GM18519 (cell line): ENCODE measurements at regions not wholly inside any gene's neighbourhood (a gene's known extent, or its start where the extent isn't known, plus 50 kb on each side); places are given as distances from the start of the nearest gene placed in this dataset.

ENCODE experiments used
- ATAC-seq: cut with Tn5 transposase; IDR thresholded peaks from one replicate; pipeline ENCODE4 v1.9.1; 2021; ENCODE audit warnings: mild to moderate bottlenecking, moderate library complexity; ENCODE audit not compliant: unreplicated experiment, low FRiP score

- ATAC-seq, result no peak
These were observed 448.7 kb upstream of the FAT1 start for GRCh38 chr4:187172340-187172761.

DNA sequence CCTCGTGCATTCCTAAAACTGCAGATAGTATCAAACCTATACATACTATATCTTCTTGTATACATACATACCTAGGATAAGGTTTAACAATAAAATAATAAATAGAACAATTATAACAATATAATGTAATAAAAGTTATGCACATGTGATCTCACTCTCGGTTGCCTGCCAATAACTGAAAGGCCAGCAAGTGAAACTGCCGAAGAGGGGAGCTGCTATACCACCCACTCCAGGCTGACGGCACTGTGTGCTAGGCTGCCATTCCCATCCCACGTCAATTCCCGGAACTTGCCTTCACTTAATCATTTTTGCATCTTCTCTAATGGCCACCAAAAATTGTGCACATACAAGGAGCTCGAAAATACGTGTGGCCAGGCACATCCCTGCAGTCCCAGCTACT is 451.1 kb upstream of the FAT1 start:
- no peak for ATAC-seq

DNA sequence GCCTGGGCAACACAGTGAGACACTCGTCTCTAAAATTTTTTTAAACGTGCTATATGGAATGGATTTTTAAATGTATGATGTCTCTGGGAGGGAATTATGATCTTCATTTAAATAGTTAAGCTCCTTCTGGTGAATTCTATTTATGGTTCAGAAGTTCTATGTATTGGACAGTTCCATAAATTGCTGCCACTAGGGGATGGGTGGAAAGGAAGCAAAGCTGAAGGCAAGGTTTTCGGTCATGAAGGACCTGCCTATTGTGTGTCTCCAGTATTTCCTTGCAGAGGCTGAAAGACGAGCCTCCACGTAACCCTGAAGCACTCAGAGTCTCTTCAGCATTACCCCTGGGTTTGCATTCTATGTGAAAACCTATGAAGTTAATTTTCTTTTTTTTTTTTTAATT is 451.5 kb upstream of the FAT1 start:
- ATAC-seq, result no peak

DNA sequence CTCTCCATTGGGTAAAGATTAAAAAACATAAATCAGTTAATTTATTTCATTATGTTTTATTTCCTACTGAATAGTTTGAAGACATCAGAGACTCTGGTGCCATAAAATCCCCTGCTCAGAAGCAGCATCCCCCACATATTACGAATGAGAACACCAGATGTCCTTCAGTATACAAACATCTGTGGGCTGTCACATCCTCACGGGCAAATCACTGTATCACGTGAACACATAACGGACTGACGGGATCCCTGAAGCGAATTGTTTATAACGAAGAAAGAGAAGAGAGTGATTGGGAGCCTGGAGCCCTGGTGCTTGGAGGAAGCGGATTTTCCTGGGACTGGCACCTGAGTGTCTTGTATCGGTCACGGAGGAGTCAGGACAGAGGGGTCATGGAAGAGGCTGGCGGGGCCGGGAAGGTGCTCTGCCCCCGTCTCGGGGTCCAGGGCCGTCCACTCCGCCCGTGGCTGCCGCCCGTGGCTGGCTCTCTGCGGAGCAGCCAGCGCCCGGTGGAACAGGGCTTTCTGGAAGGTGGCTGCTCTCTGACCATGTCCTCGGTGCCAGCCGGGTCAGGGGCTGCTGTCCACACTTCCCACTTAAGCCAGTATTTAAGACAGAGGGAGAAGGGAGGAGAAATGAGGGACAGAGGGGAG is 452.7 kb upstream of the FAT1 start:
- ATAC-seq, result no peak

DNA sequence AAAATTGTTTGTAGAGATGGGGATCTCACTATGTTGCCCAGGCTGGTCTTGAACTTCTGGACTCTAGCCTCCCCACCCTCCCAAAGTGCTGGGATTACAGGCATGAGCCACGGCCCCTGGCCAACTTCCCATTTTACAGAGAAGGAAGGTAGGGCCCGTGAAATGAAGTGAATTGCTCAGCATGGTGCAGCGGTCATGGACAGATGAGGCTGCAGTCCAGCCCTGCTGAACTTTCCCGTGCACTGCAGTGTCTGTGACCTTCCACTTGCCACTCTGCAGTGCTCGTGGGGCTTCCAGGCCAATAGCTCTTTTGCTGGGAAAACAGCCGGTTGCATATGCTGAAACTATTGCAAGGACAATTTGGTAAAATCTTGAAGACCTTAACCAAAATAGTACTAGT is 454.4 kb upstream of the FAT1 start:
- ATAC-seq, result no peak

DNA sequence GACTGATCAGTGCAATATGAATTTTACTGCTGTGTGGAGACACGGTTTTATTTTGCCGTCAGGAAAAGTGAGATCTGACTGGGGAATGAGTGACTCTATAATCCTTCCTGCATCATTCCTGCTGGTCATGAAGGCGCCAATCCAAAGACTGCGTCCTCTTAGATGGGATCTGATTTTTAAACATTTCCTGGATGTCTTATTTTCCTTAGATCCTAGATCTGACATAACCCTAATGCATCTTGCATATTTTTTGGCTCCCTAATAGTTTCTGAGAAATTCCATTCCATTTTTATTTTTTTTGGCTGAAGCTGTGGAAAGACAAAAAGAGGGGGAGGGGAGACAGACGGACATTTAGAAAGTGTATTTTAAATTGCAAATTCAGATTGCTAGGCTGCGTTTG is 454.9 kb upstream of the FAT1 start:
- ATAC-seq, result no peak

GRCh38 chr4:187179086-187180058 is 455.7 kb upstream of the FAT1 start:
- no peak for ATAC-seq

DNA sequence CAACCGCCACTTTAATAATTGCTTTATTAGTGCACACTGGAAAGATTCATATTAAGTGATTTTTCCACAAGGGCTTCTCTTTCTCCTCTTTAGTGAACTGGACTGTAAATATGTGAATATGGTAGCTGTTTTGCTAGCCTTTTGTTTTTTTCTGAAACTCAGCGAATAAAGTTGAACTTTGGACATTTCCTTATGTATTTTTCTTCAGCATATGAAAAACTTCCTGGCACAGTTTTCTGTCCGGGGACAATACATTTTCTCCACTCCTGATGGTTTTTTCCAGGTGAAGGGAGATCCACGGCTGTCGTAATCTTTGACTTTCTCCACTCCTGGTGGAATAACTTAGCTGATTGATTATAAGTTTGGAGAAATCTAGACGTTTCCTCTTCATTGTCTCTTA is 457.4 kb upstream of the FAT1 start:
- no peak for ATAC-seq

GRCh38 chr4:187183346-187183745 is 459.7 kb upstream of the FAT1 start:
- no peak for ATAC-seq

DNA sequence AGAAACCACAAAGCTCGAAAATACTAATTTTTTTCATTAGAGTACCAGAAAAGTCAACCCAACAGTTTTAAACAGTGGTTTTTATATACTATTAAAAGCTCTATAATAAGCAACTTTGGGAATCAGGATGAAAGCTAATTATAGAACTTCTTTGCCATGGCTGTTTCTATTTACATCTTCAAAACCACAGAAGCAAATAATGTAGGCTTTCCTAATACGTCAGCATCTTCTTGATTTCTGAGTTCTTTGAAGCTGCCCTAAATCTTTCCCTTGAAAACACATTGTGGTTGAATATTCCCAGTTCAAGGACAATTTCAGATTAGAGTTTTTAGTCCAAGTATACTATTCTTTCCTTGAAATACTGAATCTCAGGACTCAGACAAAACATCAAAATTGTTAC is 460.2 kb upstream of the FAT1 start:
- no peak for ATAC-seq

DNA sequence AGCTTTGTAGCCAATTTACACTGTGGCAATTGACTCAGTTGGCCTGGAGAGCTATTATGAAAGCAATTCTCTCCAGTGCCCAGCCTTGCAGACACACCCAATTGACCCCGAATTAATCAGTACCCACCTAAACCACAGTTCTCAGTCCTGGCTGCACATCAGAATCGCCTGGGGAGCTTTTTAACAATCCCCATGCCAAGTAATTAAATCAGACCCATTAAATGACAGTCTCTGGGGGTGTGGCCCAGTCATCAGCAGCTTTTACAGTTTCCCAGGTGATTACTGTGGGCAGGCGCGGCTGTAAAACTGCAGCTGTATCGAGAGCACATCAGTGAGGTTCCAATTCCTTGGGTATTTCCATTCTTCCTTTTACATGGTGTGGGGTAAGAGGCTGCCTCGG is 460.9 kb upstream of the FAT1 start:
- no peak for ATAC-seq

GRCh38 chr4:187188118-187188517 is 464.5 kb upstream of the FAT1 start:
- ATAC-seq, result no peak

DNA sequence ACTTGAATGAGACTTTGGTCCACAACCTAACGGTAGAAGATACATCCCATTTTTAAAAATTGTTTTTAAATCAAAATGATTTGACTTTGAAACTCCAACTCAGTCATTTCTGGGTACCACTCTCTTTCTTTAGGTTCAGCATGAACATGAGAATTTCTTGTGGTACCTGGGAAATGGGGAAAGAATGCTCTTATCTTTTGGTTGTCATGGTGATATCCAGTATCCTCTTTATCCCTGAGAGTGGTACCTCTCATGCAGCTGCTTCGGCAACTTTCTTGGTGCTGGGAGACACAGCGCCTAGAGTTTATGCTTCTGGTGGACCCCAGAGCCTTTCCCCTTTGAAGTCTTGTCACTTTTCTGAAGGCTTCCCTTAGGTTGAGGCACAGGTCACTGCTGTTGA is 465.1 kb upstream of the FAT1 start:
- ATAC-seq, result no peak

DNA sequence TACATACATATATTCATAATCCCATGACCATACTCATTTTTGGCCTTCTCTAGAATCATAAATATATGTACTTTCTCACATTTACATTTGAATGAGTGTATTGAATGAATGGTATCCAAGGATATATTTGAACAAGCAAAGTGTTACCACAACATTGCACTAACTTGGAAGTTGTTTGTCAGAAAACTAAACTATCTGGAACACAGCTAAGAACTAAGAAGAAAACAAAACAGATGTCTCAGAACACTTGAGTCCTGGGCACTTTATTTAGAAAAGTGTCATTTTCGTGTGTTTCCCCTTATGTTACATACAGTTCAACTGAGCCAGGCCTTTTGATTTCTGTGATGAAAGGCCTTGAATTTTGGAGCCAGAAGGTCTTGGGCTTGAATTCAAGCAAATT is 466.7 kb upstream of the FAT1 start:
- ATAC-seq, result no peak

DNA sequence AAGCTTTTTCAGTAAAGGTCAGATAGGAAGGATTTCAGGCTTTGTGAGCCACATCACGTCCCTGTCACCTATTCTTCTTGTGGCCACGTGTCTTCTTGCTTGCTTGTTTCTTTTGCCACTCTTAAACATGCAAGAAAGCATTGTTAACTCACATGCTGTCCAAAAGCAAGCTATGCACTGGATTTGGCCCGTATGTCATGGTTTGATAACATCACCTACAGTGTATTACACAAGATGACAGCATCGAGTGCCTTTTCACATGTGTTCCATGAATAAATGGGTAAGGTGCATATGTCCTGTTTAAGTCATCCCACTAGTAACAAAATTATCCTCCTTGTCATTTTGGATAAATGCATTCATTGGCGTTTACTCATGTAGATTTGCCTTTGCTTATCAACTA is 468.0 kb upstream of the FAT1 start:
- no peak for ATAC-seq

DNA sequence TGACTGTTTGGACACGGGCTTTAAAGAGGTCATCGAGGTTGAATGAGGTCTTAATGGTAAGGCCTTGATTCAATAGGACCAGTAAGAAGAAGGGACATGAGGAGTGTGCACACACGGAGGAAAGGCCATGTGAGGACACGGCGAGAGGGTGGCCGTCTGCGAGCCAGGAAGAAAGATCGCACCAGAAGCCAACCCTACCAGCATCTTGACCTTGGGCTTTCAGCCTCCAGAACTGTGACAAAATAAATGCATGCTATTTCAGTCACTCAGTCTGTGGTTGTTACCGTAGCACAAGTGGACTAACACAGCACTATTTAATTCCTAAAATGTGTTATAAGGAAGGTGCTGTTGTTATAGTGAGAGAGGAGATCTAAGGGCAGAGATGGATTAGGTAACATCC is 468.6 kb upstream of the FAT1 start:
- no peak for ATAC-seq

- no peak for ATAC-seq
These were observed 469.5 kb upstream of the FAT1 start for GRCh38 chr4:187193141-187193540.

GRCh38 chr4:187204389-187204918 is 480.8 kb upstream of the FAT1 start:
- ATAC-seq, result no peak

DNA sequence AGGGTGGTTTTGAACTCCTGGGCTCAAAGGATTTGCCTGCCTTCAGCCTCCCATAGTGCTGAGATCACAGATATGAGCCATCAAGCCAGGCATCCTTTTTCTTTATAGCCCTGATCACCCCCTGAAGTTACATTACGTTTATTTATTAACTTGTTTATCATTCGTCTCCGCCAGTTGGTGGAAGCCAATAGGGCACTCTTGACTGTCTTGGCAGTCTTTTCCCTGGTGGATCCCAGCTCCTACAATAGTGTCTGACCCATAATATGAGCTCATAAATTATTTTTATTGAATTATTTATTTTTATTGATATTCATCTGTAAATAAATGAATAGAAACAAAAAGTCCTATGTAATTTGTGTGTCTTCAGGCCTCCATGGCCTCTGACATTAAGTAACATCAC is 484.3 kb upstream of the FAT1 start:
- no peak for ATAC-seq

DNA sequence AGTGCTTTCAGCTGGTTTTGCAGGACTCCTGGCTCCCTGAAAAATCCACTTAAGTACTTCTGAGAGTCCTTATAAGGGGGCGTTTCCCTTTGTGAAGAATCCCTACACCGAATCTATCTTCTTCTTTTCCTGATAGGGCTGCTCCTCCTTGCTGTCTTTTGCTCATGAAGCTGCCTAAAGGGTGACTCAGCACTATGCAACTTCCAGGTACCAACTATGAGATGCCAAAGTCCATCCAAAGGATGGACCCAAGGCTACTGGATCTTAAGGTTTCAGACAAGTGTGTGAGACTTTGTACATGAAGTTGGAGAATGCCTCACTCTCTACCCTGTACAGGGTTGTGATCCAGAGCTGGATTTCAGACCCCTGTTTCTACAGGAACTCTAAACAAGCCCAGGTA is 485.0 kb upstream of the FAT1 start:
- no peak for ATAC-seq

DNA sequence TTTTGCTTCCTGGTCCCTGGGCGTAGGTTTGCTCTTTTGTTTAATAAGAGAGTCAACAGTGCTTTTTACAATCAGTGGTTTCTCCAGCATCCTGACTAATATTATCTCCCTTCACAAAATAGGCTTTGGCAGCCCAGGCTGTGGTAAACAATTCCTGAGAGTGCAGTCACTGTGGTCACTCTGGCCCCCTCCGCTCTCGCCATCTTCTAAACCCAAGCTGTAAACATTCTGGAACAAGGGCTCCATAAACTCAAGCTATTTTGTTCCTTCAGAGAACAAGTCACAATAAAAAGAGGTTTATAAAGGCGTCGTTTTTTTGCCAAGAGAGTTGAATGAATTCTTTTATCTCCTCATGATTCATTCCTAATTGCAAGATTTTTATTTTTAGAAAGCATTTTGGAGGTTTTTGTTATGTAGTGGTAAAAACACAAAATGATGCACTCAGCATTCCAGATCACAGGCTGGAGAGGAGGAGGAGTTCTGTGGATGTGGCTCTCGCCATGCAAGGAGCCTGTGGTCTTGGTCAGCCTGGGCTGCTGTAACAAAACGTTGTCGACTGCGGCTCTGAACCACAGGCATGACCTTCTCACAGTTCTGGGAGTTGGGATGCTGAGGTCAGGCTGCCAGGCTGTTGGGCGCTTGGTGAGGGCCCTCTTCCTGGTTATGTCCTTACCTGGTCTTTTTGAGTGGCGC is 486.4 kb upstream of the FAT1 start:
- no peak for ATAC-seq
